GM19238 (cell line): ENCODE measurements at regions not wholly inside any gene's neighbourhood (a gene's known extent, or its start where the extent isn't known, plus 50 kb on each side); places are given as distances from the start of the nearest gene placed in this dataset.

Experiments
- DNase-seq: peaks from one replicate; pipeline ENCODE4 v3.0.0; 2011; ENCODE audit warnings: low spot score; ENCODE audit not compliant: insufficient read length

DNA sequence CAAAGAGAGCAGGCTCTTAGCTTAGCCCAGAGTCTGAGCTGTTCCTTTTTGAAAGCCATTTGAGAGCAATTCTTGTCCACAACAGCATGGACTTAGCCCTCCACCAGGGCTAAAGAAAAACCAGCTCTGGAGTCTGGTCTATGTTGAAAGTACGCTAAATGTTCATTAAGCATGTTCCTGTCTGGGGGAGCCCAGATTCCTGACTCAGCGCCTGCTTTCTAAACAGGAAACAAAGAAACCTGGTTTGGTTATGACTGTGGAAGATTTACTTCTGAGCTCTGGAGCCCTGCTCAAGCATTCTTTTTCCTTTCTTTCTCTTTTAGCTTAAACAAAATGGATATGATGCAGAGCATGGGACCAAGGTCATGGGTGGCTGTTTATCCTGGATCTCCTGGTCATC, 279.8 kb downstream of the RBM43 start:
- no peak for DNase-seq

DNA sequence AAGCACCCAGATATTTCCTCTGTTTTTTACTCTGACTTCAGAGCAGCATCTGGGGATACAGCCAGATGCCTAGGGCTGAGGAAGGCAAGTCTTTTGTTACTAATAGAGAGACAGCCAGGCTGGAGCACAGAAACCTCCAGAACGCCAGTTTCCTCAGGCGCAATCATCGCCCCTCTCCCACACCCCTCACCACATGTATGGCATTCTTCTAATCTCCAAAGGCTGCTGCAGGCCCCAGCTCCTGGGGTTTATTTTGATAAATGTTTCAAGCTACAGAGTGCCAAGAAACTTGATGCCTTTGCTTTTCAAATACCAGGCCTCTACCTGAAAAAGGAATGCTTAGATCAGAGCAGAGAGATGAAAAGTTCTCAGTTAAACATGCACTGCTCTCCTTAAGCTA, 283.6 kb downstream of the RBM43 start:
- DNase-seq: no peak

DNA sequence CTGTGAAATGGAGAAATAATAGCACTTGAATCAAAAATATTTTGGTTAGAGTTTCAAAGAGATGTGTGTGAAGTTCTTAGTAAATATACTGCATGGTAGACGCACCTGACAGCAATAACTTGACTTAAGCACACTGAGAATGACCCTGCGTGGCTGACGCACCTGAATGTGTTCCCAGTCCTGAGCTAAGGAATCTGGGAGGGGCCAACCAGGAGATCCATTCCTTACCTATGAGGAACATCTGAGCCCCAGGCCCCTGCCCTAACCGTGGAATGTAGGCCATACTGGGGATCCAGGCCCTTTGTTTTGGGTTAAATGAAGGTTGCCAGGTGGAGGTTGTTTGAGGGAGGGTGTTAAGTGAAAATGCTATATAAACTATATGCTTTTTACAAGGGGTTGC, 284.4 kb downstream of the RBM43 start:
- DNase-seq: no peak

DNA sequence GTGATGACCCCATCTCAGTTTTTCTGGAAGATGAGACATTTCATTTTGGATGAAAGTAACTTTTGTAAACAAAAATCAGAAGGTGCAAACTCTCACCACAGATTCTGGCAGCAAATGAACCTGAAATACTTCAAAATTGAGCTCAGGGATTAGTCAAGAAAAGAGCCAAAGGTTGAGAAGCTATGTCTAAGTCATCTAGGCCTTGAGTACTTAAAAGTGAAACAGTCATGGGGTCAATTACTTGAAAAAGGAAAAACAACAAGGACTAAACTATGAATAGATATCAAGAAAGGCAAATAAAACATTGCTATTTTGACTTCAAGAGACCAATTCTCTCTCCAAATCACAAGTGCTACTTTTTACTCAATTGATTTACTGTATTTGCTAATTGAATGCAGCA, 285.1 kb downstream of the RBM43 start:
- no peak for DNase-seq

DNA sequence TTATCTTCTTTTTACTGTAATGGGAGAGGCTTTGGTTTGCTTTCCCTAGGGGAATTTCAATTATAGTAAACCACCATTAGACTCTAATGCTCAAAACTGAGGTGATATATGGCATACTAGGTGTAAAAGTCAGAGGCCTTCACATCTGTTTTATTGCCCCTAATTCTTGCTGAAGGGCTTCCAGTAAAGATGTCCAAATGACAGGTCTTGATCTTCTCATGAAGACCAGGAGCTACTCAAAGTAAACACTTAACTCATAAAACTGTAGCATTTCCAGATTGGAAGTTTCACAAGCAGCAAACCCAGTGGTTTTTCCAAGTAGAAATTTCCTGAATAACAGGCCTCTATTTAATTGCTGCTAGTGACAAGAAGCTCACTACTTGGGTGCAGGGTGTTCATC, 286.8 kb downstream of the RBM43 start:
- no peak for DNase-seq

DNA sequence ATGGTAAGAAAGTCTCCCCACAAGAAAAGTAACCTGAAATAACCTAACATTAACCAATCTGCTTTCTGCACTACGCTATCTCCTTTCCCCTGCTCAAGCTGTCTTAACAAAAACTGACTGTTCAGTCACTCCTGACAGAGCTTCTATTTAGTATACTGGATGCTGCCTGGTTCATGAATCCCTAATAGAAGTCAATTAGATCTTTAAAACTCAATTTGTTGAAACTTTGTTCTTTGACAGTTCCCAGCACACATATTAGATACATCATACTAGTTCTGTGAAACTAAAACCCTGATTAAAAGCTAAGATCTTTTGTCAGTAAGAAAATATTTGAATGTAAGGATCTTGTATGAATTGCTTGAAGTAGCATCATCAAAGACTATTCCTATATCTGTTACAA, 287.4 kb downstream of the RBM43 start:
- DNase-seq: no peak

DNA sequence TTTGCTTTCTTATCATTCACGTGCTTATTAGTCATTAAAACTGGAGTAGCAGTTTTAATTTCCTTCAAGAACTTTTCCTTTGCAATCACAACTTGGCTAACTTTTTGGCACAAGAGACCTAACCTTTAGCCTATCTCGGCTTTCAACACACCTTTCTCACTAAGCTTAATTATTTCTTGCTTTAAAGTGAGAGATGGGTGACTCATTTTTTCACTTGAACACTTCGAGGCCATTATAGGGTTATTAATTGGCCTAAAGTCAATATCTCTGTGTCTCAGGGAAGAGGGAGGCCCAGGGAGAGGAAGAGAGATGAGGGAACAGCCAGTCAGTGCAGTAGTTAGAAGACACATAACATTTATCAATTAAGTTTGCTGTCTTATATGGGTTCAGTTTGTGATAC, 289.8 kb downstream of the RBM43 start:
- no peak for DNase-seq

DNA sequence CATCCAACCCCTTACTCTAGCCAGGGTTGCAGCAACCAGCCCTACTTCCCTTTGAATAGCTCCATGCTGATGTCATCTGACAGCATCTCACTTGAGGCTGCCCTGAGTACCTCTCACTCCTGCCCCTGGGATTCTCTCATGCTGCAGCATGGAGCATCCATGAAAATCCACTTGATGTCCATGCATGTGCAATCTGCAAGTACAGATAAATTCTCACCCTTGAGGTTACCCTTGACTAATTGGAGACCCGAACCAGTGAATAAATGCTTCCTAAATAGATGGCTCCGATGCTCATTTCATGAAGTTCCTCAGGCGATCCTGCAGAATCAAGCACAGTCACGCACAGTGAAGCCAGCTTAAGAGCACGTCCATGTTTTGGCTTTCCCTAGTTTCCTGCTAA, 298.3 kb downstream of the RBM43 start:
- no peak for DNase-seq

DNA sequence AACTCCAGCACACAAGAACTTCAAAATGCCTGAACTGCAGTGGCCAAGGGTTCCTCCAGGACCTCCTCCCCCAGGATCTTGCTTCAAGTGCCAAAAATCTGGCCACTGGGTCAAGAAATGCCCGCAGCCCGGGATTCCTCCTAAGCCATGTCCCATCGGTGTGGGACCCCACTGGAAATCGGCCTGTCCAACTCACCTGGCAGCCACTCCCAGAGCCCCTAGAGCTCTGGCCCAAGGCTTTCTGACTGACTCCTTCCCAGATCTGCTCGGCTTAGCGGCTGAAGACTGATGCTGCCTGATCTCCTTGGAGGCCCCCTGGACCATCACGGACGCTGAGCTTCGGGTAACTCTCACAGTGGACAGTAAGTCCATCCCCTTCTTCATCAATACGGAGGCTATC, 306.4 kb downstream of the RBM43 start:
- DNase-seq: no peak

DNA sequence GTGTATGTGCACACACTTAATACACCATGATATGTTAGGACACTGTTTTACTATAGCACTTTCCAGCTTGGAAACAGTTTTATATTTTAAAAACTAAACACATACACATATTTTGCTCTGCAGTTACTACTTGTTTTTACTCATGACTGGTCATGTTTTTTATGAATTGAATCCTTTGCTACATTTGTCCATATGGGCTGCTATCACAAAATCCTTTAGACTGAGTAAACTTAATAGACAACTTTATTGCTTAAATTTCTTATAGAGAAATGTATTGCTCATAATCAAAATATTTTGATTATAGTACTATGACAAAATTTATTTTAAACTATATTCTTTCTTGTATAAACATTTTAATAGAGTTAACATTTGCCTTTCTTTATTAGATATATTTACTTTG, 314.8 kb downstream of the RBM43 start:
- DNase-seq: no peak

DNA sequence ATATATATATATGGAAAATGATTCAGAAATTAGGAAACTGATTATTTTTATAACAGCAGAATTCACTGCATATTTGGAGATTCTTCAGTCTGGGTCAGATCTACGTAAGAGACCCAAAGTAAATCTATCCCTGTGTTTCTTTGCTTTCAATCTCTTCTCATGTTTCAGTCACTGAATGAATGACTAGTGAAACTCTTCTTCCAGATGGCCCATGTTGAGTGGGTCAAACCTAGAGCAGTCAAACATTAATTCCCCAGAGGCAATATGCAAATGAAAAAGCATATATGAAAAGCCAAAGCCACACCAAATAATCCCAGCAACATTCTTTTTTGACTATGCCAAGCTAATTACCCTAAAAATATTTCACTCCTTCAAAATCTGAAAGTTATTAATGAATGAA, 317.3 kb downstream of the RBM43 start:
- peak; percentile 7 for DNase-seq

DNA sequence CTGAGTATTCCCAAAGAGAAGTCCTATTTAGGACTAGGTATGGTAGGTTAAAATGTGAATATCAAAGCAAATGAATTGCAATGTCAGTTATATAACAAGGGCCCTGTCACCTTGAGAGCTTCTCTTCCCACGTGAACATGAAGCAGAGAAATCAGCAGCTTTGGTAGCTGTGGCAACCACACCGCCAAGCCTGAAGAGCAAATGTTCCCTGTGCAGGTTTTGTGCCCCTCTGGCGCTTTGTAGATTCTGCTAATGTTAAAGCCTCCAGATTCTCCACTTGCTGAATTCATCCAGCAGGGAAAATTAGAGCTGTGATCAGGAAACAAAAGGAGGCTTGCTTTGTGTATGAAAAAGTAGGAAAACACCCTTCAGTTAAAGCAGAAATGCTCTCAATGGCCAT, 322.6 kb downstream of the RBM43 start:
- DNase-seq: no peak

DNA sequence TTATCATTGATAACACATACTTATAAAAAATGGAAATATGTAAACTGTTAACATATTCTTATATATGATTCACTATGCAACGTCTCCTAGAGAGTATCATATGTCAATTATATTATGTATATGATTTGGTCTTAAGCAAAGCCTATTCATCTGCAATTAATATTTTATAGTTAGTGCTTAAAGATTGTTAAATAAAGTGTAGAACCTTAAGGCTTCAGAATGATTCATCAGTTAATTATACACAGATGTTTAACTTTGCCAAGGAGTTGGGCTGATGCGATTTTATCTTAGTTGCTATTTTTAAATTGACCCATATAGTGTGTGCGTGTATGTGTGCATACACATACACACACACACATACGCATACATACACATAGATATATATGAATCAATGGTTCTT, 323.1 kb downstream of the RBM43 start:
- no peak for DNase-seq

DNA sequence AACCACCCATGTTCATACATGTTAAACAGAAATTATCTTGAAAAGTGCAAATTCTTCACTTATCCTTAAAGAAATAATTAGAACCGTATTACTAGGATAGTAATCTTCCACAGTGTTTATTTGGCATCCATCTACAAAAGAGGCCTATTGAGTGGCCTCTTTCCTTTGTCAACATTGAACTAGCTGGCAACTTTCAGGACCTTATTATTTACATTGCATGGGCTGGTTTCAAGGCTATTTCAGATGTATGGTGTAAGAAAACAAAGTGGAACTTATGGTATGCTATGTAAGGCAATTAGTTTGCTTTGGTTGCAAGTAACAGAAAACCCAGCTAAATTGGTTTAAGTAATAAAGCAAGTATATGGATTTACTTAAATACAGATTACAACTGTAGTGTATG, 324.6 kb downstream of the RBM43 start:
- DNase-seq: no peak

DNA sequence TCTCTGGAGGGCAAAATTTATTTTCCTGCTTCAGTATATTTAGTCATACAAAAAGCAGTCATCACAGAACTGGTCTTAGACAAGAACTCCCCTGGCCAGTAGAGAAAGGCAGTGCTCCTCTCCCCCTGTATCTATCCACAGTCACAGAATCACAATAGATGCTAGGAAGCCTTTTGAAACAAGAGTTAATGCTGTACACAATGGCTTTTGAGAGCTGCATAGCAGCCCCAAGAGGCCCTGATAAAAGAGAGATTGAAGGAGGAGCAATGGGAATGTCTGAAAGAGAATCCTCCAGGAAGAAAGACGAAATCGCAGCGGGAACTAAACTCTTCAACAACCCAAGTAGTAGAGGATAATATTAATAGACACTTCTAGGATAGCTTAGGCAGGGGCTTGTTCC, 330.2 kb downstream of the RBM43 start:
- DNase-seq: no peak

DNA sequence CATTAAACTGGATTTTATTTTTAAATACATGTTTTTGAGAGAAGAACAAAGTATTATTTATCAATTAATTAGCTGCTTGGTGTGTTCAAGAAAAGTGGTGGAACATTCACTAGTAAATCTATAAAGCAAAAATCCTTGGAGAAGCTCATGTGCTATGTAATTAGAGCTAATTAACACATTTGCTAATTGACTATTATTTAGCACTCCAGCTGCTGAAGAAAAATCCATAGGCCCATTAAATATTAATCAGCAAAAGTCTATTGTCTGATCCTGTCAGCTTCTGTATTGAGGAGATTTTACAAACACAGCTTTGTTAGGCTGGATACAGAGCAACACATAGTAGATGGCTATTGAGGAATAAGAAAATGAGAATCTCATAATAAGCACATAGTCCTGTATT, 336.1 kb downstream of the RBM43 start:
- DNase-seq: no peak

DNA sequence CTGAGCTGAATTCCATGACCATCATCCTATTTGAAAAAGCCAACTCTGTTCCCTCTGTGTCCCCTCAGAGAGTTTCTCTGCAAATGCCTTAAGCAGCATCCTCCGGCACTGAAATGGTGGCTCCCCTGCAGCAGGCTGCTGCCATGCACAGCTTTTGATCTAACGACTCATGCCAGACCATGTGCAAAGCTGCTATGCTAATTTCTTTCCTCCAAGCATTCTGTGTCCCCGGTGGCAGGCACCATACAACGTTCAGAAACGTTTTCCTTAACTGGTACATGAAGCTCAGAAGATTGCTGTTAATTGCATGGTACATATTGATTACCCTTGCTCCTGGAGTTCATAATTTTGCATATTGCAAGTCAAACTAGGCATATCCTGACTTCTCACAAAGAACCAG, 336.8 kb downstream of the RBM43 start:
- no peak for DNase-seq

DNA sequence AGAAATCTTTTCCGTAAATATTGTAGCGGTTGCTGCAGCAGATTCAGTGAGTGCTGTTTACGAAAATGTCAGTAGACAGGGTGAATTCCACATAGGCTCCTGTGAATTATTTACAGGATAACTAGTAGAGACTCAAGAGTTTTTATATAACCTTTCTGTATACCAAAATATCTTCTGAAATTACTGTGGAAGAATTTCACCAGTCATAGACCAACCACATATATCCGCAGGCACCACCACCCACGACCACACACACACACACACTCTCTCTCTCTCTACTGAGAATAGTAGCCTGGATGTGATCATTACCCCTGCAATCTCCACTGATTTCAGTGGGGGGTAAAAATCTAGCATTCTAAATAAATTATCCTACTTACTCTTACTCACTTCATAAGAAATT, 341.8 kb downstream of the RBM43 start:
- no peak for DNase-seq

DNA sequence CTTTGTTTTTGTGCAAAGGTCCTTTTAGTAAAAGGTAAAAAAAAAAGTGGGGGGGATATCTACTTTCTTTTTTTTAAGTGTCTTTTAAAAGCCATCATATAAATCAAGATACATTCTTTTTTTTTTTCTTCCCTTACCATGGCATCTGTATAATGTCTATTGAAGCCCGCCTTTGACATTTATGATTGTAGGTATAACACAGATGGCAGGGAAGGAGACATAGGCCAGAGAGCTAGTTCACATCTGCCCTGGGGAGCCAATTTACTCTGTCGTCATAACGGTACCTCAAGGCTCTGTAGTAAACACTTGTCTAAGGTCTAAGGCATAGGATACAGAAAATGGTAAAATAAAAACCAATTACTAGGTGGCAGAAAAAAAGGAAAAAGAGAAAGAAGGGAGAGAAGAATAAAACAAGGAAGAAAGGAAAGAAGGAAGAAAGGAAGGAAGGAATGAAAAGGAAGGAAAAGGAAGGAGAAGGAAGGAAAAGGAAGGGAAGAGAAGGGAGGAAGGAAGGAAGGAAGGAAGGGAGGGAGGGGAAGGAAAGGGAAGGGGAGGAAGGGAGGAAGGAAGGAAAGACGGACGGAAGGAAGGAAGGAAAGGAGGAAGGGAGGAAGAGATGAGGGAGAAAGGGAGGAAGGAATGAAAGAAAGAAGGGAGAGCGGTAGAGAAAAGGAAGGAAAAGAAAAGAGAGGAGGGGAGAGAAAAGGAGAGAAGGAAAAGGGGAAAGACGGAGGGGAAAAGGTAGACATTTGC, 343.5 kb downstream of the RBM43 start:
- no peak for DNase-seq

DNA sequence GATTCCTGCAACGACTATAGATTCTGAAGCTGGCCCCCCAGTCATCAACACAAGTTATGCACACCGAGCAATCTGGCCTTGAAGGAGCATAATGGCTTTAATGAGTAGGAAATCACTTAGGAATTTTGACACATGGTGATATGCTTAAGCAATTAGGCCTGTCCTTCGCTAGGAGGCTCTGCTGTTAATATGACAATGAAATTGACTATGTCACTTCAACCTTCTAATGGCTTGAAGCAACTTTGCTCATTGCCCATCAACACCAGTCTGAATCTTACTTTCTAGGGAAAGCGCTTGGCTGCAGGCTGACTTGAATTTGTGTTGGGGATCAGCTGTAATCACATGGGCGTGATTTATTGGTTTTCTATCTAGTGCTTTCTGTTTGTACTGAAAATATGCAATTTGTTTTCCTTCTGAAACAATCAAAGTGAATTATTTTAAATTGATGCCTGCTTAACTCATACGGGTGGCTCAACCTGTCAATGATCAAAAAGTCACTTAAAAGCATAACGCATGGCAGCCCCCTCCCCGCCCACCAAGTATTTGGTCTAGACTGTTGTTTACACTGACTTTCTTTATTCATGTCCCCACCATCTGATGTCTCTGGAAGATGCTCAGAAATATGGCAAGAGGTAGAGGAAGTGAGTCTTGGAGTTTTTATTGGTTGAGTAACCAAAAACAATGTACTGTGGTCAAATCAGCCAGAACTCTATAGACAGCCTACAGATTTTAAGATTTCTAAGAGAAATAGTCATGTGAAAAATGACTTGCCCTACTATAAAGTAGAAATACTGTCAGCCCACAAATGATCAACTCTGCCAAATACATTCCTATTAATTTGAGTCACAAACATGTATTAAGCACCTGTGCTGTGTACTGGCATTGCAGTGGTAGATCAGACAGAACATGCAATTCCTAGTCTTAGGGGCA, 344.9 kb downstream of the RBM43 start:
- DNase-seq: no peak

DNA sequence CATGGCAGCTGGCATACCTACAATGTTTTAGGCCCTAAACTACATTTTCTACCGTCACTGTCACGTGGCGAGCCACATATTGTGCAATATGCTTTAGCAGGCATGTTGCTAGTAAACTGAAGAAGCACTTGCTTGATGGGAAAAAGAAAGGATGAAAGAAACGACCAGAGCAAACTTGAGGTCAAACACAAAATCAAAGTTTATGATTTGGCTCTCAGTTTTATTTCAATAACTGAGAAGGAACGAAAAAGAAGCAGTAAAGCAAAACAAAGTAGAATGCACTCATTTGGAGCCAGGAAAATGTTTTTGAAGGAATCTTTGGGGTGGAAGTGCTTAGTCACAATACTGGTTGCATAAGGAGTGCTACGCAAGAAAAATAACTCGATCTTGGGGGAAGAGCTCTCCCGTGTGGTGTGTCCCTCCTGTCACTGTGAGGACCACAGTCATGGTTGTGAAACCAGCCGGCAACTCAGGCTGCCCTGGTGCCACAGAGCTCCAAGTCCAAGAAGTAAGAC, 349.8 kb downstream of the RBM43 start:
- DNase-seq: no peak

DNA sequence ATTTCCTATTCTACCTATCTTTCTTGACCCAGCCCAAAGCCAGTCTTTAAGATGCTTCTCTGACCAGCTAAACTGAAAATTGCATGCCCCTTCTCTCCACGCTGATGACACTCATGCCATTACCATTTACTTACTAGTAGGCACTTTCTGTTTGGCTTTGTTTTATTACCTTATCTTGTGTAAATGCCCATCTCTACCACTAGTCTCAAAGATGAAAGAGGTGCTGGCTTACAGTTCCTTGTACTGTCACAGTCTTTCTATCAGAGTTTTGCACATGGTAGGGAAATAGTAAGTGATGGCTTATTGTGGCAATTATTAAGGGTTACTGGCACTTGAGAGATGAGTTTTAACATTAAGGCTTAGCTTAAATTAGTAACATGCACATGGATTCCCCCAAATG, 352.1 kb downstream of the RBM43 start:
- no peak for DNase-seq

DNA sequence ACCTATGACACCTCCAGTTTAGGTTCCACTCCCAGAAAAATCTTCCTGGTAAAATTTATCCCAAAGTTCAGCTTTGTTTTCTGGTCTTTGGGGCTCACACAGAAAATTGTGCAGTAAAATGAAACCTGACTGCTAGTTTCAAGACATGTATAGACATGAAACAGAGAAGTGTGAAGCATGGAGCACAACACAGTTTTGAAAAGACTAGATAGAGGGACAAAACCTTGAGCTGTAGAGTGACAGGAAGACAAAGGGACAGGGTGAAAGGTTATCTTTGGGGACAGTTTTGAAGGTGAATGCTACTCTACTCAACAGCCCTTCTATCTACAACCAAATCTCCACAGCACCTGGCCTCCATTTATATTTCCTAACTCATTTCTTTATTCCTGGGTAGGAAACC, 352.6 kb downstream of the RBM43 start:
- DNase-seq: no peak
